ENCODE measurements at regions not wholly inside any gene's neighbourhood (a gene's known extent, or its start where the extent isn't known, plus 50 kb on each side); places are given as distances from the start of the nearest gene placed in this dataset.

DNA sequence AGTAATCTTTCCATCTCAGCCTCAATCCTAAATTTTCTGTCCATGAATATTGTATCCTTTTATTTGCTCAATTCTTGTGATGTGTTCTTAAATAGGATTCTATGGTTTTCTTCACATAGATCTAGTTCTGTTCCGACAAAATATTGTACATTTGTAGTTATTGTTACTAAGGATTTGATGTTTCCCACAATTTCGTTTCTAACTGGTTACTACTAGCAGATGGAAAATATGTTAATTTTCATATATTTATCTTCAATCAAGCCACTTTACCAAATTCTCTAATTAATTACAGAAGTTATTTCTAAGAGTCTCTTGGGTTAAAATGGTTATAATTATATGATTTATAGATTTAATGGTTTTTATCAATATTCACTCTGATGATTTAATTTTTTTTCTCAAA, 60.3 kb downstream of the SEC61B start:
- no peaks in the 10 kb centered on the region for H3K27me3 ChIP-seq (ENCODE audit: control insufficient read depth, insufficient read depth, low read length)
- H3K4me1 ChIP-seq, result no peaks in the 10 kb centered on the region
- H2AFZ ChIP-seq, result no peak overlapping the region
- H3K36me3 ChIP-seq (ENCODE audit: control insufficient read depth, insufficient read depth, low read length), result no peaks in the 10 kb centered on the region
- no peak overlapping the region for H3K27ac ChIP-seq
- H3K4me3 ChIP-seq (ENCODE audit: low read depth, low read length), result no peak overlapping the region
- TF ChIP-seq, protein P1, sequence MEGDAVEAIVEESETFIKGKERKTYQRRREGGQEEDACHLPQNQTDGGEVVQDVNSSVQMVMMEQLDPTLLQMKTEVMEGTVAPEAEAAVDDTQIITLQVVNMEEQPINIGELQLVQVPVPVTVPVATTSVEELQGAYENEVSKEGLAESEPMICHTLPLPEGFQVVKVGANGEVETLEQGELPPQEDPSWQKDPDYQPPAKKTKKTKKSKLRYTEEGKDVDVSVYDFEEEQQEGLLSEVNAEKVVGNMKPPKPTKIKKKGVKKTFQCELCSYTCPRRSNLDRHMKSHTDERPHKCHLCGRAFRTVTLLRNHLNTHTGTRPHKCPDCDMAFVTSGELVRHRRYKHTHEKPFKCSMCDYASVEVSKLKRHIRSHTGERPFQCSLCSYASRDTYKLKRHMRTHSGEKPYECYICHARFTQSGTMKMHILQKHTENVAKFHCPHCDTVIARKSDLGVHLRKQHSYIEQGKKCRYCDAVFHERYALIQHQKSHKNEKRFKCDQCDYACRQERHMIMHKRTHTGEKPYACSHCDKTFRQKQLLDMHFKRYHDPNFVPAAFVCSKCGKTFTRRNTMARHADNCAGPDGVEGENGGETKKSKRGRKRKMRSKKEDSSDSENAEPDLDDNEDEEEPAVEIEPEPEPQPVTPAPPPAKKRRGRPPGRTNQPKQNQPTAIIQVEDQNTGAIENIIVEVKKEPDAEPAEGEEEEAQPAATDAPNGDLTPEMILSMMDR (IDR thresholded peaks at IDR 0.05), result no peak
- H3K79me2 ChIP-seq, result no peaks in the 10 kb centered on the region
- no peak overlapping the region for H3K9ac ChIP-seq
- H3K4me2 ChIP-seq (ENCODE audit: low read length), result no peak overlapping the region
- no peaks in the 10 kb centered on the region for H3K9me3 ChIP-seq (ENCODE audit: control insufficient read depth, low read length)

DNA sequence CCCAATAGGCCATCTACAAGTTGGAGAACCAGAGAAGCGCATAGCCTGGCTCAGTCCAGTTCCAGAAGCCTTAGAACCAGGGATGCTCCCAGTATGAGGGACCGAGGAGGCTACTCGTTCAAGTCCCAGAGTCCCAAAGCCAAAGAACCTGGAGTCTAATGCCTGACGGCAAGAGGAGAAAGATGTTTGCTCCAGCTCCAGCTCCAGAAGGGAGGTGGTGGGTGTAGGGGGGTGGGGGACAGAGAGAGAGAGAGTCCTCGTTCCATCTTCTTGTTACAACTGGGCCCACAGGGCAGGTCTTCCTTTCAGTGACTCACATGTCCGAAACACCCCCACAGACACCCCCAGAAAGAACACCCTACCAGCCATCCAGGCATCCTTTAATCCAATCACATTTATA, 63.9 kb downstream of the SEC61B start:
- no peaks in the 10 kb centered on the region for H3K4me1 ChIP-seq
- no peaks in the 10 kb centered on the region for H3K79me2 ChIP-seq
- H3K36me3 ChIP-seq (ENCODE audit: control insufficient read depth, insufficient read depth, low read length), result no peaks in the 10 kb centered on the region

DNA sequence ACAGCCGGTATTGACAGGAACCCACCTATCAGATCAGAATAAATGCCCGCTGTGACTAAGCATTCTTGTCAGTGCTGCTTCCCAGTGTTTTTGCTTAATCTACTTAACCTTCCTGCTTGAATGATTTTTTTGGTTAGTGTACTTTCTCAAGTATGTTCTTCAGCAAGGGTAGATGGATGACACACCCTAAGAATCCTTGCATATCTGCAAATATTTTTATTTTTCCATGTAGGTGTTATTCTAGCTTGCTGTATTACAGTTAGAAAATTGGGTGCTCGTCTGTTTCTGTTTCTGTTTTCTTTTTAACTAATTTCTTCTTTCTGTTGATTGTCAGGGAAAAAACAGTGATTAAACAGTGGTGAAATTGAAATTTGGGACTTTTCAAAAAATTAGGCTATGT, 64.5 kb downstream of the SEC61B start:
- Histone ChIP-seq H3K27ac (no peak overlapping the region), H3K4me3 (ENCODE audit: low read depth, low read length) (no peak overlapping the region), H3K79me2 (no peaks in the 10 kb centered on the region), H3K9ac (no peak overlapping the region), H3K9me3 (ENCODE audit: control insufficient read depth, low read length) (no peaks in the 10 kb centered on the region), H2AFZ (no peak overlapping the region), H3K4me2 (ENCODE audit: low read length) (no peak overlapping the region), H3K27me3 (ENCODE audit: control insufficient read depth, insufficient read depth, low read length) (no peaks in the 10 kb centered on the region), H3K4me1 (no peaks in the 10 kb centered on the region), H3K36me3 (ENCODE audit: control insufficient read depth, insufficient read depth, low read length) (no peaks in the 10 kb centered on the region)
- TF ChIP-seq, protein P1 (IDR thresholded peaks at IDR 0.05), result no peak

More for the DNA sequence above, 63.9 kb downstream of the SEC61B start:
- TF ChIP-seq, protein P1 (IDR thresholded peaks at IDR 0.05), result no peak
- H3K9me3 ChIP-seq (ENCODE audit: control insufficient read depth, low read length), result no peaks in the 10 kb centered on the region
- no peaks in the 10 kb centered on the region for H3K27me3 ChIP-seq (ENCODE audit: control insufficient read depth, insufficient read depth, low read length)
- H3K4me3 ChIP-seq (ENCODE audit: low read depth, low read length), result no peak overlapping the region
- no peak overlapping the region for H2AFZ ChIP-seq
- H3K4me2 ChIP-seq (ENCODE audit: low read length), result no peak overlapping the region
- H3K9ac ChIP-seq, result no peak overlapping the region
- no peak overlapping the region for H3K27ac ChIP-seq

DNA sequence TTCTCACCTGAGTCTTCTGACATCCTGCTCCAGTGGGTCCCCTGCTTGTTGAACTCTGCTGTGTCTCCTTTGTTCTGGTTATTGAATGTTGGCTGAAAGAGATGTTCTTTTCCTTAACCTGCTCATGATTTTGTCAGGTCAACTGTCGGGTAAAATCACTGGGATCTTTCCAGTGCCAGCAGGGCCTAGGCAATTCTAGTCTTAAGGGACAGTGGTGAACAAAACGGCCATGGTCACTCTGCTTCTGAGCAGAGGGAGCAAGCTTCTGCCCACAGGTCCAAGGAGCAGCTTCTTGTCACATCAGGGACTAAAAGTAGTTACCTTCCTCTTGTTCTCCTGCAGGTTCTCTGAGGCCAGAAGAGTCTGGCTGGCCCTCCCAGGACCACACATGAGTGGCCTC, 65.6 kb downstream of the SEC61B start:
- Histone ChIP-seq H3K27me3 (ENCODE audit: control insufficient read depth, insufficient read depth, low read length) (no peaks in the 10 kb centered on the region), H2AFZ (no peak overlapping the region), H3K79me2 (no peaks in the 10 kb centered on the region), H3K9ac (no peak overlapping the region), H3K27ac (no peak overlapping the region), H3K9me3 (ENCODE audit: control insufficient read depth, low read length) (no peaks in the 10 kb centered on the region), H3K4me2 (ENCODE audit: low read length) (no peak overlapping the region), H3K4me1 (no peaks in the 10 kb centered on the region), H3K36me3 (ENCODE audit: control insufficient read depth, insufficient read depth, low read length) (no peaks in the 10 kb centered on the region), H3K4me3 (ENCODE audit: low read depth, low read length) (no peak overlapping the region)
- TF ChIP-seq, protein P1 (IDR thresholded peaks at IDR 0.05), result no peak

DNA sequence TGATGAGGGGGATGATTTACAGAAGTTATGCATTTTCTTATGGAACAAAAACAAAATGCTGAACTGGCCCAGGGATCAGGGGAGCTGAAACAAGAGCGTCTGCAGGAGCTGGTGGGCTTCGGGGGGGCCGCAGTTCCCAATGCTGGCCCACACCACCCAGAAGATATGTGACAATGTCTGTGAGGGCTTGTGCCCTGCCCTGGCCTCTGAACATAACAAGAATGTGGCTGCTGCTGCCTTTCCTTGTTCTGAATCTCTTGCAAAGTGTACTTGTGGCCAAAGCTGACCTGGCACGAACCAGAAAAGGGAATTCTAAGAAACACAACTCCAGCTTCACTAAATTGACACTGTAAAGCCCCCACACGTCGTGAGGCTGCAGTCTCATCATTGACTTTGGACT, 66.7 kb downstream of the SEC61B start:
- Histone ChIP-seq H3K36me3 (ENCODE audit: control insufficient read depth, insufficient read depth, low read length) (no peaks in the 10 kb centered on the region), H3K27ac (no peak overlapping the region), H2AFZ (no peak overlapping the region), H3K9me3 (ENCODE audit: control insufficient read depth, low read length) (no peaks in the 10 kb centered on the region), H3K27me3 (ENCODE audit: control insufficient read depth, insufficient read depth, low read length) (no peaks in the 10 kb centered on the region), H3K9ac (no peak overlapping the region), H3K4me2 (ENCODE audit: low read length) (no peak overlapping the region), H3K4me3 (ENCODE audit: low read depth, low read length) (no peak overlapping the region), H3K79me2 (no peaks in the 10 kb centered on the region), H3K4me1 (no peaks in the 10 kb centered on the region)
- TF ChIP-seq, protein P1 (IDR thresholded peaks at IDR 0.05), result no peak

Data from parathyroid adenoma (tissue), 2 donors.